Upper lobe of right lung (tissue), 1 donor: ENCODE measurements at regions not wholly inside any gene's neighbourhood (a gene's known extent, or its start where the extent isn't known, plus 50 kb on each side); places are given as distances from the start of the nearest gene placed in this dataset.
A peak's percentile ranks its signal among the peaks of the same experiment; 100 is the strongest.
"Not testable (repeated sequence)": the region's sequence is repeated elsewhere in the genome, so short reads cannot be mapped to it uniquely, and the experiment has no call there.

ENCODE experiments used
- ATAC-seq: fragments of 200-7000 bp; cut with Tn5 transposase; one replicate; pipeline ENCODE4 v1.9.1; 2020; ENCODE audit warnings: mild to moderate bottlenecking, moderate library complexity
- DNase-seq: peaks from one replicate; pipeline ENCODE4 v3.0.0-alpha.2; 2020
- H3K27ac ChIP-seq: fragments of 200-600 bp; one replicate; pipeline ENCODE4 v1.8.0; 2022
- H3K27me3 ChIP-seq: fragments of 200-600 bp; one replicate; pipeline ENCODE4 v1.8.0; 2022; ENCODE audit warnings: mild to moderate bottlenecking
- H3K36me3 ChIP-seq: fragments of 200-600 bp; one replicate; pipeline ENCODE4 v1.8.0; 2022
- H3K4me1 ChIP-seq: fragments of 200-600 bp; one replicate; pipeline ENCODE4 v1.8.0; 2022
- H3K4me3 ChIP-seq: fragments of 200-600 bp; one replicate; pipeline ENCODE4 v1.8.0; 2022; ENCODE audit warnings: mild to moderate bottlenecking
- H3K9me3 ChIP-seq: fragments of 200-600 bp; one replicate; pipeline ENCODE4 v1.8.0; 2022
- CTCF ChIP-seq: fragments of 200-600 bp; IDR thresholded peaks from one replicate; pipeline ENCODE4 v1.8.0; 2022; ENCODE audit warnings: antibody characterized with exemption
- intact Hi-C: fragments of 100-400 bp; cut with DNase I; formaldehyde crosslinking; loops from one replicate; pipeline ENCODE4 v1.11.0; 2022
- donor health status: DM: no; HTN: yes; CAD: no; lungs with severe emphysema.

DNA sequence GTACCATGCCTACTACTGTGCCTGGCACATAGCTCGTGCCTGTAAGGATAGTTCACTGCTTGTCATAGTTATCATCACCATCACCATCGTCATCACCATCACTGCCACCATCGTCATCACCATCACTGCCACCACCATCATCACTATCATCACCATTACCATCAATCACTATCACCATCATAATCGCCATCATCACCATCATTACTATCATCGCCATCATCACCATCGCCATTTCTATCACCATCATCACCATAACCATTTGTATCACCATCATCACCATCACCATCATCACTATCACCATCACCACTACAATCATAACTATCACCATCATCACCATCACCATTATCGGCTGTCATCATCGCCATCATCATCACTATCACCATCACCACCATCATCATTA lies 107.1 kb downstream of the TUBA3C start:
- DNase-seq (no peak), ATAC-seq (no peak)
- Histone ChIP-seq H3K9me3 (no peaks in the 10 kb centered on the region), H3K4me3 (no peak overlapping the region), H3K36me3 (no peaks in the 10 kb centered on the region), H3K27ac (no peak overlapping the region), H3K27me3 (no peaks in the 10 kb centered on the region), H3K4me1 (no peaks in the 10 kb centered on the region)
- TF ChIP-seq CTCF: no peak
- intact Hi-C loops: no loop called here

GRCh38 chr13:19074106-19074505 lies 107.5 kb downstream of the TUBA3C start:
- H3K4me3 ChIP-seq, H3K27ac ChIP-seq, H3K36me3 ChIP-seq, H3K9me3 ChIP-seq, H3K4me1 ChIP-seq, H3K27me3 ChIP-seq, DNase-seq, ATAC-seq, intact Hi-C loops: not testable (repeated sequence)

GRCh38 chr13:19072956-19073706 lies 108.5 kb downstream of the TUBA3C start:
- H3K9me3 ChIP-seq, H3K4me1 ChIP-seq, ATAC-seq, H3K4me3 ChIP-seq, H3K27ac ChIP-seq, H3K27me3 ChIP-seq, intact Hi-C loops, DNase-seq, H3K36me3 ChIP-seq: not testable (repeated sequence)

- H3K27ac ChIP-seq: no peak overlapping the region
- ATAC-seq (peak; percentile 17), DNase-seq (no peak)
- H3K36me3 ChIP-seq: no peaks in the 10 kb centered on the region
- no peaks in the 10 kb centered on the region for H3K27me3 ChIP-seq
- H3K4me3 ChIP-seq: no peak overlapping the region
- intact Hi-C loops: no loop called here
- TF ChIP-seq CTCF: no peak
- no peaks in the 10 kb centered on the region for H3K4me1 ChIP-seq
- H3K9me3 ChIP-seq: no peaks in the 10 kb centered on the region
Measured at GRCh38 chr13:19072543-19072942, 109.1 kb downstream of the TUBA3C start.

- H3K4me3 ChIP-seq: no peak overlapping the region
- no peaks in the 10 kb centered on the region for H3K4me1 ChIP-seq
- H3K9me3 ChIP-seq: no peaks in the 10 kb centered on the region
- DNase-seq (no peak), ATAC-seq (peak; percentile 16)
- no peaks in the 10 kb centered on the region for H3K27me3 ChIP-seq
- no peak overlapping the region for H3K27ac ChIP-seq
- TF ChIP-seq CTCF: no peak
- intact Hi-C loops: no loop called here
- no peaks in the 10 kb centered on the region for H3K36me3 ChIP-seq
Measured at GRCh38 chr13:19071161-19071936, 110.3 kb downstream of the TUBA3C start.

GRCh38 chr13:19070398-19070735 lies 111.3 kb downstream of the TUBA3C start:
- no peak for TF ChIP-seq CTCF

More at GRCh38 chr13:19070398-19070735, 111.3 kb downstream of the TUBA3C start:
- ATAC-seq: no peak
- H3K27ac ChIP-seq: no peak overlapping the region
- H3K27me3 ChIP-seq: no peaks in the 10 kb centered on the region
- intact Hi-C loops: no loop called here
- no peaks in the 10 kb centered on the region for H3K9me3 ChIP-seq
- H3K4me3 ChIP-seq: no peak overlapping the region
- no peaks in the 10 kb centered on the region for H3K4me1 ChIP-seq
- no peak for DNase-seq
- H3K36me3 ChIP-seq: no peaks in the 10 kb centered on the region
